SK-N-SH treated with all-trans-retinoic acid at 6 μM for 48 hours (cell line): ENCODE measurements at regions not wholly inside any gene's neighbourhood (a gene's known extent, or its start where the extent isn't known, plus 50 kb on each side); places are given as distances from the start of the nearest gene placed in this dataset.

ENCODE experiments used
- ARNTL ChIP-seq: fragments of 450-650 bp; formaldehyde crosslinking; IDR thresholded peaks from 2 replicates; pipeline ENCODE4 v1.5.0; 2020; ENCODE audit warnings: low read depth, mild to moderate bottlenecking, moderate library complexity, borderline replicate concordance
- BACH2 ChIP-seq: fragments of 250-450 bp; sonication (Bioruptor Pico); IDR thresholded peaks from 2 replicates; pipeline ENCODE4 v1.9.0; 2021; ENCODE audit warnings: mild to moderate bottlenecking, borderline replicate concordance
- ESRRG ChIP-seq: fragments of 250-450 bp; sonication (Bioruptor Pico); IDR thresholded peaks from 2 replicates; pipeline ENCODE4 v1.6.1; 2021; ENCODE audit warnings: mild to moderate bottlenecking
- PPARA ChIP-seq: fragments of 250-450 bp; sonication (Bioruptor Pico); IDR thresholded peaks from 2 replicates; pipeline ENCODE4 v1.5.0; 2020; ENCODE audit warnings: mild to moderate bottlenecking, borderline replicate concordance
- RARB ChIP-seq: fragments of 250-450 bp; sonication (Bioruptor Pico); IDR thresholded peaks from 2 replicates; pipeline ENCODE4 v1.8.0; 2021; ENCODE audit warnings: mild to moderate bottlenecking, moderate library complexity
- ZFP30 ChIP-seq: fragments of 450-650 bp; formaldehyde crosslinking; IDR thresholded peaks from 2 replicates; pipeline ENCODE4 v1.5.0; 2022; ENCODE audit warnings: mild to moderate bottlenecking, moderate library complexity
- TF ChIP-seq, protein P1 (sequence below): fragments of 250-450 bp; sonication (Bioruptor Pico); IDR thresholded peaks from 2 replicates; pipeline ENCODE4 v1.5.1; 2021; ENCODE audit warnings: mild to moderate bottlenecking, moderate library complexity

DNA sequence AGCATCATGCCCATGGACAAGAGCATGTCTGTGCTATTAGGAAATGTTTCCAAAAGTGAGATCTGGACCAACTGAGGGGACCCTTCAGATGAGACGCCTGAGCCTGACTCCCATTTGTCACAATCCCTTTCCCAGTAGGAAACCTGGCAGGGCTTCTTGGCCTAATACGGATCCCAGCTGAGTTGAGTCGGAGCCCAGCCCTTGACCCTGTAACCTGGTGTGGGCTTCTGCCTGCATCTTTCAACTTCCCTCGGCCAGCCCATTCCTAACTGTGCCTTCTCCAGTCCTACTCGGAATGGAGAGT lies 148.3 kb downstream of the IRX2 start:
- TF ChIP-seq ZFP30 (no peak), RARB (CRISPR knock-in tag) (no peak), BACH2 (CRISPR knock-in tag) (no peak), ESRRG (CRISPR knock-in tag) (no peak), ARNTL (no peak), PPARA (CRISPR knock-in tag) (no peak)
- TF ChIP-seq, protein P1, sequence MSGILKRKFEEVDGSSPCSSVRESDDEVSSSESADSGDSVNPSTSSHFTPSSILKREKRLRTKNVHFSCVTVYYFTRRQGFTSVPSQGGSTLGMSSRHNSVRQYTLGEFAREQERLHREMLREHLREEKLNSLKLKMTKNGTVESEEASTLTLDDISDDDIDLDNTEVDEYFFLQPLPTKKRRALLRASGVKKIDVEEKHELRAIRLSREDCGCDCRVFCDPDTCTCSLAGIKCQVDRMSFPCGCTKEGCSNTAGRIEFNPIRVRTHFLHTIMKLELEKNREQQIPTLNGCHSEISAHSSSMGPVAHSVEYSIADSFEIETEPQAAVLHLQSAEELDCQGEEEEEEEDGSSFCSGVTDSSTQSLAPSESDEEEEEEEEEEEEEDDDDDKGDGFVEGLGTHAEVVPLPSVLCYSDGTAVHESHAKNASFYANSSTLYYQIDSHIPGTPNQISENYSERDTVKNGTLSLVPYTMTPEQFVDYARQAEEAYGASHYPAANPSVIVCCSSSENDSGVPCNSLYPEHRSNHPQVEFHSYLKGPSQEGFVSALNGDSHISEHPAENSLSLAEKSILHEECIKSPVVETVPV: no peak
